ENCODE measurements at regions not wholly inside any gene's neighbourhood (a gene's known extent, or its start where the extent isn't known, plus 50 kb on each side); places are given as distances from the start of the nearest gene placed in this dataset.

GRCh38 chr2:56464066-56464465 is 280.3 kb downstream of the CCDC85A start:
- Histone ChIP-seq H3K9me3 (ENCODE audit: control insufficient read depth, low read depth, low read length) (no peaks in the 10 kb centered on the region), H4K8ac (replicated peaks; ENCODE audit: insufficient read length, low read depth, low read length) (no peak overlapping the region), H4K20me1 (ENCODE audit: control insufficient read depth, insufficient read depth, insufficient read length) (no peaks in the 10 kb centered on the region), H2BK5ac (ENCODE audit: insufficient read length, low read length) (no peak overlapping the region), H3K18ac (ENCODE audit: insufficient read length, low read depth, low read length) (no peak overlapping the region), H2AFZ (ENCODE audit: low read length) (no peak overlapping the region), H3K79me2 (ENCODE audit: insufficient read depth, low read length) (no peaks in the 10 kb centered on the region), H3K4me2 (ENCODE audit: insufficient read depth, insufficient read length, low read length) (no peak overlapping the region), H3K79me1 (ENCODE audit: insufficient read depth, low read depth, low read length, poor library complexity, severe bottlenecking) (no peaks in the 10 kb centered on the region), H3K27me3 (ENCODE audit: insufficient read depth, low read length) (no peaks in the 10 kb centered on the region), H3K56ac (ENCODE audit: insufficient read length, low read depth, low read length) (no peak overlapping the region), H3K4me1 (ENCODE audit: insufficient read depth, low read length) (no peaks in the 10 kb centered on the region), H3K23me2 (ENCODE audit: insufficient read length, low read depth, low read length, poor library complexity, severe bottlenecking) (no peaks in the 10 kb centered on the region), H3T11ph (ENCODE audit: low read length) (no peak overlapping the region), H3K4ac (ENCODE audit: low read depth, low read length) (no peak overlapping the region), H3K14ac (ENCODE audit: insufficient read depth, low read length) (no peak overlapping the region; the same call in 1 of the 2 replicates), H2BK20ac (ENCODE audit: low read depth, low read length, poor library complexity, severe bottlenecking) (no peak overlapping the region), H2BK15ac (ENCODE audit: low read depth, low read length) (no peak overlapping the region), H3K23ac (ENCODE audit: insufficient read length, low read depth, low read length) (no peak overlapping the region), H3K9ac (ENCODE audit: extremely low read depth, insufficient read length, low read length) (no peak overlapping the region), H2AK5ac (ENCODE audit: insufficient read length, low read length) (no peak overlapping the region), H2BK12ac (ENCODE audit: insufficient read length, low read depth, low read length) (no peak overlapping the region), H4K91ac (ENCODE audit: insufficient read length, low read depth, low read length) (no peak overlapping the region), H4K5ac (ENCODE audit: insufficient read length, low read depth, low read length) (no peak overlapping the region), H2BK120ac (ENCODE audit: low read depth, low read length, poor library complexity, severe bottlenecking) (no peak overlapping the region), H3K27ac (ENCODE audit: insufficient read length, low read depth, low read length) (no peak overlapping the region)
- no CpG with 5 or more reads among the region's 3 CpGs for WGBS (ENCODE audit: extremely low coverage, insufficient read length, low lambda C conversion rate)
- Mint-ChIP-seq H3K4me3 (no peak overlapping the region), H3K9me3 (no peaks in the 10 kb centered on the region), H3K4me1 (no peaks in the 10 kb centered on the region), H3K27me3 (ENCODE audit: low read depth) (no peaks in the 10 kb centered on the region), H3K36me3 (ENCODE audit: insufficient read depth in 1 of 3, low read depth in 3 of 3) (no peaks in the 10 kb centered on the region), H3K27ac (no peak overlapping the region; a peak in 1 of 7 replicates)
- no peak for DNase-seq
- no peak for TF ChIP-seq CTCF (conservative IDR thresholded peaks at IDR 0.05)

Measured in H9 (cell line).